ENCODE measurements at regions not wholly inside any gene's neighbourhood (a gene's known extent, or its start where the extent isn't known, plus 50 kb on each side); places are given as distances from the start of the nearest gene placed in this dataset.

DNA sequence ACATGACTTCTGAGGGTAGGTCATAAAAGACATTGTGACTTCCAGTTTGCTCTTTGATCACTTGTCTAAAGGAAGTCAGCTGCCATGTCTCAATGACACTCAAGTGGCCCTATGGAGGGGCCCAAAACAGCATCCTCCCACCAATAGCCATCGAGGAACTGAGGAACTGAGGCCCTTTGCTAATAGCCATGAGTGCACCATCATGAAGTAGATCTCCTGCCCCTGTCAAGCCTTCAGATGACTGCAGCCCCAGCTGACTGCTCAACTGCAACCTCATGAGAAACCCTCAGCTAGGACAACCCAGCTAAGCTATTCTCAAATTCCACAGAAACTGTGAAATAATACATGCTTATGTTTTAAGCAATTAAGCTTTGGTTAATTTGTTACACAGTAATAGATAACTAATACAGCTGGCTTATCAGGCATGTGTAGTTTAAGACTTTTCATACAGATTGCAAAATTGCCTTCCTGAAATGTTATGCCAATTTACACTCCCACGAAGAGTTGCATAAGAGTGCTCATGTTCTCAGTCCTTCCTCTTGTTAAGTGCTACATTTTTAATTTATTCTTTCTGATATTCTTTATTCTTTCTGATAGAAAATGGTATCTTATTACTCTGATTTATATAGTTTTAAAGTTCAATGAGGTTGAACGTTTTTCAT, 105.6 kb upstream of the NDUFV2 start:
- no peak overlapping the region for H3K27ac Mint-ChIP-seq (ENCODE audit: unreplicated experiment)
- TF ChIP-seq CTCF (IDR thresholded peaks at IDR 0.05), result no peak
- H3K27me3 Mint-ChIP-seq (ENCODE audit: low read depth), result no peaks in the 10 kb centered on the region
- peaks cover 14% of the 10 kb centered on the region for H3K4me1 Mint-ChIP-seq (ENCODE audit: low read depth)
- DNase-seq (ENCODE audit: low spot score), result no peak
- H3K36me3 Mint-ChIP-seq (ENCODE audit: low read depth), result no peaks in the 10 kb centered on the region
- H3K9me3 Mint-ChIP-seq (ENCODE audit: low read depth), result peaks cover 3% of the 10 kb centered on the region
- no peak overlapping the region for H3K4me3 Mint-ChIP-seq (ENCODE audit: unreplicated experiment)

DNA sequence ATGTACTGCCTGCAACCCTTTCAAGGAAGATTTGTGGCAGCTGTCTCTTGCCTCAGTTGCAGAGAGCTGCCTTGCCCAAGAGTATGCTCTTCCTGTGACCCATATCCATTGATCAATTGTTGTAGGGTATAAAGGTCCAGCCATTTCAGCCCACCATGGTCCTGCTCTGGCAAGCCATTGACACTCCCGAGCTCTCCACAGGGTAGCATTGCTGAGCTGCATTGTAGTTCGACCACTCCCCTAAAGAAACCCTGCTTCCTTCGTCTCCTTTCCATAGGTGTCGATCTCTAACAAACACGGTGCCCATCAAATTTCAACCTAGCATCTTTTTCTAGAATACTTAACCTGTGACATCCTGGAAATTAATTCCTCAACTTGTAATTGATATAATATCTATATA, 104.9 kb upstream of the NDUFV2 start:
- H3K4me1 Mint-ChIP-seq (ENCODE audit: low read depth), result peaks cover 14% of the 10 kb centered on the region
- H3K27ac Mint-ChIP-seq (ENCODE audit: unreplicated experiment), result no peak overlapping the region
- H3K36me3 Mint-ChIP-seq (ENCODE audit: low read depth), result no peaks in the 10 kb centered on the region
- TF ChIP-seq CTCF (IDR thresholded peaks at IDR 0.05), result no peak
- no peak overlapping the region for H3K4me3 Mint-ChIP-seq (ENCODE audit: unreplicated experiment)
- peaks cover 6% of the 10 kb centered on the region for H3K9me3 Mint-ChIP-seq (ENCODE audit: low read depth)
- no peaks in the 10 kb centered on the region for H3K27me3 Mint-ChIP-seq (ENCODE audit: low read depth)
- DNase-seq (ENCODE audit: low spot score), result no peak

GRCh38 chr18:8998481-8999217, 103.8 kb upstream of the NDUFV2 start:
- H3K4me1 Mint-ChIP-seq (ENCODE audit: low read depth), result peaks cover 14% of the 10 kb centered on the region
- no peak overlapping the region for H3K27ac Mint-ChIP-seq (ENCODE audit: unreplicated experiment)
- peaks cover 3% of the 10 kb centered on the region for H3K36me3 Mint-ChIP-seq (ENCODE audit: low read depth)
- peaks cover 16% of the 10 kb centered on the region for H3K9me3 Mint-ChIP-seq (ENCODE audit: low read depth)
- no peaks in the 10 kb centered on the region for H3K27me3 Mint-ChIP-seq (ENCODE audit: low read depth)
- TF ChIP-seq CTCF (IDR thresholded peaks at IDR 0.05), result no peak
- no peak overlapping the region for H3K4me3 Mint-ChIP-seq (ENCODE audit: unreplicated experiment)
- no peak for DNase-seq (ENCODE audit: low spot score)

DNA sequence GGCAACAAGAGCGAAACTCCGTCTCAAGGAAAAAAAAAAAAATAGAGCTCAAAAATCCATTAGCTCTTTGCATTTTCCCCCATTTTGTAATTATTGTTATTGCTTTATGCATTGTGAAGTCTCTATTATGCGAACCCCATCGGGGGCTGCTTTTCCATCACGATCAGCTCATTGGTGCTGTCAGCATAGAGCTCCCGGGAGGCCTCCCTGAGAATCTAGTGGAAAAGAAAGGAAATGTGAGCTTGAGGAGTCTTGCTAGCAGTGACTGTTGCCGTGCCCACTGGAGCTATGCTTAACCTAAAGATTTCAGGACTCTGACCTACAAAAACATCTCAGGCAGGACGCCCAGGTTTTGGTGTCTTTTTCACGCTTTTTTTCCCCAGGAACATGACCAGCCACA, 102.6 kb upstream of the NDUFV2 start:
- Mint-ChIP-seq H3K27ac (ENCODE audit: unreplicated experiment) (no peak overlapping the region), H3K9me3 (ENCODE audit: low read depth) (peaks cover 16% of the 10 kb centered on the region), H3K4me1 (ENCODE audit: low read depth) (peaks cover 14% of the 10 kb centered on the region), H3K36me3 (ENCODE audit: low read depth) (peaks cover 3% of the 10 kb centered on the region), H3K4me3 (ENCODE audit: unreplicated experiment) (no peak overlapping the region), H3K27me3 (ENCODE audit: low read depth) (no peaks in the 10 kb centered on the region)
- no peak for DNase-seq (ENCODE audit: low spot score)
- no peak for TF ChIP-seq CTCF (IDR thresholded peaks at IDR 0.05)

DNA sequence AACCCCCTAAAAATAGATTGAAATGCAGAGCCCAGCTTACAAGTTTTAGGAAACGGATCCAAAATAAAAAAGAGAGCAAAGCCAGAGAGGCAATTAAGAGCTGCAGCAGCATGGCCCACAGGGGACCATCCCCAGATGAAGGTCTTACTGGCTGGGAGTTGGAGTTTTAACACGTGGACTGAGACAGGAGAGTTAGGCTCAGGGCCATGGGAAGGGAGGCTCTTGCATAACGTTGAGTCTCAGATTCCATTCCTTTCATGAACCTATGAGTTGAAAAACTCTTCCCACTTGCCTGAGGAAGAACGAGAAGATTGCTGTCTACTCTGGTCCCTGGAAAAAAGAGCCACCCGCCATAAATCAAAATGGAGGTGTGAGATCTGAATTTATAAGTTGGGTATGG, 101.8 kb upstream of the NDUFV2 start:
- TF ChIP-seq CTCF (IDR thresholded peaks at IDR 0.05), result no peak
- H3K4me3 Mint-ChIP-seq (ENCODE audit: unreplicated experiment), result no peak overlapping the region
- no peak for DNase-seq (ENCODE audit: low spot score)

More for the DNA sequence above, 101.8 kb upstream of the NDUFV2 start:
- Mint-ChIP-seq H3K27me3 (ENCODE audit: low read depth) (no peaks in the 10 kb centered on the region), H3K36me3 (ENCODE audit: low read depth) (peaks cover 3% of the 10 kb centered on the region), H3K9me3 (ENCODE audit: low read depth) (peaks cover 16% of the 10 kb centered on the region), H3K27ac (ENCODE audit: unreplicated experiment) (no peak overlapping the region), H3K4me1 (ENCODE audit: low read depth) (peaks cover 14% of the 10 kb centered on the region)
